ENCODE measurements at regions not wholly inside any gene's neighbourhood (a gene's known extent, or its start where the extent isn't known, plus 50 kb on each side); places are given as distances from the start of the nearest gene placed in this dataset.

GRCh38 chr2:176582990-176583481 is 313.8 kb downstream of the MTX2 start:
- no peak for TF ChIP-seq EZH2 (IDR thresholded peaks at IDR 0.05; ENCODE audit: borderline replicate concordance, low read depth, low read length, poor library complexity, severe bottlenecking)
- TF ChIP-seq, protein P1, sequence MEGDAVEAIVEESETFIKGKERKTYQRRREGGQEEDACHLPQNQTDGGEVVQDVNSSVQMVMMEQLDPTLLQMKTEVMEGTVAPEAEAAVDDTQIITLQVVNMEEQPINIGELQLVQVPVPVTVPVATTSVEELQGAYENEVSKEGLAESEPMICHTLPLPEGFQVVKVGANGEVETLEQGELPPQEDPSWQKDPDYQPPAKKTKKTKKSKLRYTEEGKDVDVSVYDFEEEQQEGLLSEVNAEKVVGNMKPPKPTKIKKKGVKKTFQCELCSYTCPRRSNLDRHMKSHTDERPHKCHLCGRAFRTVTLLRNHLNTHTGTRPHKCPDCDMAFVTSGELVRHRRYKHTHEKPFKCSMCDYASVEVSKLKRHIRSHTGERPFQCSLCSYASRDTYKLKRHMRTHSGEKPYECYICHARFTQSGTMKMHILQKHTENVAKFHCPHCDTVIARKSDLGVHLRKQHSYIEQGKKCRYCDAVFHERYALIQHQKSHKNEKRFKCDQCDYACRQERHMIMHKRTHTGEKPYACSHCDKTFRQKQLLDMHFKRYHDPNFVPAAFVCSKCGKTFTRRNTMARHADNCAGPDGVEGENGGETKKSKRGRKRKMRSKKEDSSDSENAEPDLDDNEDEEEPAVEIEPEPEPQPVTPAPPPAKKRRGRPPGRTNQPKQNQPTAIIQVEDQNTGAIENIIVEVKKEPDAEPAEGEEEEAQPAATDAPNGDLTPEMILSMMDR (conservative IDR thresholded peaks at IDR 0.05; ENCODE audit: low read depth, low read length), result no peak
